Osteoblast (primary cell): ENCODE measurements at regions not wholly inside any gene's neighbourhood (a gene's known extent, or its start where the extent isn't known, plus 50 kb on each side); places are given as distances from the start of the nearest gene placed in this dataset.
"Not testable (repeated sequence)": the region's sequence is repeated elsewhere in the genome, so short reads cannot be mapped to it uniquely, and the experiment has no call there.

Experiments used
- DNase-seq: peaks from one replicate; pipeline ENCODE4 v3.0.0; 2011; ENCODE audit warnings: low spot score, mixed read lengths; ENCODE audit not compliant: insufficient read length; ENCODE audit errors: missing footprints
- H2AFZ ChIP-seq: 2 replicates; pipeline ENCODE4 v1.6.0; 2011; ENCODE audit warnings: mild to moderate bottlenecking, low read length
- H3K27ac ChIP-seq: 2 replicates; pipeline ENCODE4 v1.5.1; 2011; ENCODE audit warnings: mild to moderate bottlenecking, low read depth, low read length, moderate library complexity
- H3K27me3 ChIP-seq: 2 replicates; pipeline ENCODE4 v1.6.0; 2012; ENCODE audit warnings: mild to moderate bottlenecking, control low read depth, inconsistent platforms, low read length, moderate library complexity; ENCODE audit not compliant: insufficient read depth
- H3K36me3 ChIP-seq: 2 replicates; pipeline ENCODE4 v1.5.1; 2011; ENCODE audit warnings: mild to moderate bottlenecking, low read length, control low read depth, moderate library complexity; ENCODE audit not compliant: insufficient read depth
- H3K4me1 ChIP-seq: 2 replicates; pipeline ENCODE4 v1.5.1; 2011; ENCODE audit warnings: mild to moderate bottlenecking, low read length, control low read depth, moderate library complexity; ENCODE audit not compliant: insufficient read depth
- H3K4me2 ChIP-seq: 2 replicates; pipeline ENCODE4 v1.6.0; 2011; ENCODE audit warnings: mild to moderate bottlenecking, low read length; ENCODE audit not compliant: insufficient read depth
- H3K4me3 ChIP-seq: fragments of 200-600 bp; sonication (generic); 3 replicates; pipeline ENCODE4 v1.5.1; 2012; ENCODE audit warnings: mild to moderate bottlenecking, low read length, inconsistent platforms; ENCODE audit not compliant: insufficient read depth
- H3K79me2 ChIP-seq: 2 replicates; pipeline ENCODE4 v1.6.0; 2012; ENCODE audit warnings: mild to moderate bottlenecking, low read length, control low read depth, inconsistent platforms; ENCODE audit not compliant: insufficient read depth
- H3K9me3 ChIP-seq: 2 replicates; pipeline ENCODE4 v1.5.1; 2011; ENCODE audit warnings: low read depth, low read length, control low read depth
- H4K20me1 ChIP-seq: 2 replicates; pipeline ENCODE4 v1.6.0; 2012; ENCODE audit warnings: mild to moderate bottlenecking, low read length, control low read depth; ENCODE audit not compliant: insufficient read depth

GRCh38 chr1:228611707-228612106, 123.6 kb upstream of the RHOU start:
- not testable (repeated sequence) for H3K79me2 ChIP-seq, H4K20me1 ChIP-seq, H2AFZ ChIP-seq, DNase-seq, H3K4me3 ChIP-seq, H3K27me3 ChIP-seq, H3K4me2 ChIP-seq, H3K4me1 ChIP-seq, H3K9me3 ChIP-seq, H3K36me3 ChIP-seq, H3K27ac ChIP-seq

- not testable (repeated sequence) for H3K27ac ChIP-seq, H2AFZ ChIP-seq, H3K79me2 ChIP-seq, H3K9me3 ChIP-seq, H3K4me1 ChIP-seq, DNase-seq, H3K36me3 ChIP-seq, H3K4me2 ChIP-seq, H3K27me3 ChIP-seq, H4K20me1 ChIP-seq, H3K4me3 ChIP-seq
These were observed 113.1 kb upstream of the RHOU start for GRCh38 chr1:228622002-228622716.

- H2AFZ ChIP-seq, DNase-seq, H3K4me1 ChIP-seq, H3K4me2 ChIP-seq, H3K27ac ChIP-seq, H3K27me3 ChIP-seq, H3K36me3 ChIP-seq, H4K20me1 ChIP-seq, H3K79me2 ChIP-seq, H3K4me3 ChIP-seq, H3K9me3 ChIP-seq: not testable (repeated sequence)
These were observed 108.8 kb upstream of the RHOU start for GRCh38 chr1:228626481-228626880.

GRCh38 chr1:228632858-228633257, 102.4 kb upstream of the RHOU start:
- not testable (repeated sequence) for H3K36me3 ChIP-seq, H3K27me3 ChIP-seq, H3K27ac ChIP-seq, H3K4me2 ChIP-seq, H3K4me1 ChIP-seq, H3K4me3 ChIP-seq, H3K9me3 ChIP-seq, H3K79me2 ChIP-seq, H2AFZ ChIP-seq, H4K20me1 ChIP-seq, DNase-seq

- H3K36me3 ChIP-seq, H3K4me3 ChIP-seq, H2AFZ ChIP-seq, DNase-seq, H3K27ac ChIP-seq, H3K4me1 ChIP-seq, H4K20me1 ChIP-seq, H3K4me2 ChIP-seq, H3K79me2 ChIP-seq, H3K9me3 ChIP-seq, H3K27me3 ChIP-seq: not testable (repeated sequence)
These were observed 100.0 kb upstream of the RHOU start for GRCh38 chr1:228635304-228635703.

GRCh38 chr1:228637529-228637928, 97.8 kb upstream of the RHOU start:
- H3K4me3 ChIP-seq, result not testable (repeated sequence)

More at GRCh38 chr1:228637529-228637928, 97.8 kb upstream of the RHOU start:
- not testable (repeated sequence) for H3K27ac ChIP-seq, H3K79me2 ChIP-seq, H3K27me3 ChIP-seq, DNase-seq, H2AFZ ChIP-seq, H3K4me2 ChIP-seq, H3K36me3 ChIP-seq, H3K9me3 ChIP-seq, H3K4me1 ChIP-seq, H4K20me1 ChIP-seq
